Right lobe of liver (tissue), 6 donors: ENCODE measurements at regions not wholly inside any gene's neighbourhood (a gene's known extent, or its start where the extent isn't known, plus 50 kb on each side); places are given as distances from the start of the nearest gene placed in this dataset.

Source experiments
- ATAC-seq, 4 donors: fragments of 200-7000 bp; cut with Tn5 transposase; one replicate each; pipeline ENCODE4 v1.9.1; 2020; ENCODE audit warnings: mild to moderate bottlenecking in 4 of 4, moderate library complexity in 4 of 4
- DNase-seq, 3 donors: peaks; one replicate each; pipeline ENCODE4 v3.0.0-alpha.2; 2020
- H3K27ac ChIP-seq, 3 donors: fragments of 200-600 bp; one replicate each; pipeline ENCODE4 v1.8.0; 2022
- H3K27me3 ChIP-seq, 2 donors: fragments of 200-600 bp; one replicate each; pipeline ENCODE4 v1.8.0; 2022
- H3K36me3 ChIP-seq, 4 donors: fragments of 200-600 bp; sonication (generic) in 1 of 4; one replicate each; pipeline versions ENCODE4 v1.5.1 to v1.8.0; 2017 to 2022; ENCODE audit warnings: control low read depth in 1 of 4
- H3K4me1 ChIP-seq, 4 donors: fragments of 200-600 bp; sonication (generic) in 1 of 4; one replicate each; pipeline versions ENCODE4 v1.5.1 to v1.8.0; 2017 to 2022; ENCODE audit warnings: control low read depth in 1 of 4
- H3K4me3 ChIP-seq, 3 donors: fragments of 200-600 bp; one replicate each; pipeline ENCODE4 v1.8.0; 2022
- H3K9me3 ChIP-seq, 4 donors: fragments of 200-600 bp; sonication (generic) in 1 of 4; one replicate each; pipeline versions ENCODE4 v1.5.1 to v1.8.0; 2017 to 2022; ENCODE audit warnings: control low read depth in 1 of 4
- POLR2A ChIP-seq: fragments of 450-650 bp; IDR thresholded peaks from one replicate; pipeline ENCODE4 v1.6.1; 2017; ENCODE audit warnings: antibody characterized with exemption, mild to moderate bottlenecking
- WGBS: methylation state at CpG from one replicate; pipeline ENCODE4 v1.1.6; 2018; ENCODE audit warnings: low coverage, low lambda C conversion rate; ENCODE audit not compliant: insufficient coverage; ENCODE audit errors: missing lambda C conversion rate; 5-methylcytosine and 5-hydroxymethylcytosine counted together
- intact Hi-C, 2 donors: fragments of 100-400 bp; cut with DNase I; formaldehyde crosslinking; loops; one replicate each; pipeline versions ENCODE4 v1.11.2 to v1.14.1; 2022
- TF ChIP-seq, protein P1 (sequence below), 4 donors: fragments of 200-600 bp in 3 of 4; fragments of 450-650 bp in 1 of 4; IDR thresholded peaks; one replicate each; pipeline versions ENCODE4 v1.5.1 to v1.8.0; 2016 to 2022; ENCODE audit warnings: antibody characterized with exemption in 4 of 4, mild to moderate bottlenecking in 2 of 4
- donor health status: DM: no; HTN: yes; CAD: no.
- donor health status: DM: no; HTN: no; CAD: no.
- donor health status: DM: no; HTN: no; CAD: no.
- donor health status: DM: no; HTN: yes; CAD: no.
- donor health status: DM: no; HTN: yes; CAD: no.

DNA sequence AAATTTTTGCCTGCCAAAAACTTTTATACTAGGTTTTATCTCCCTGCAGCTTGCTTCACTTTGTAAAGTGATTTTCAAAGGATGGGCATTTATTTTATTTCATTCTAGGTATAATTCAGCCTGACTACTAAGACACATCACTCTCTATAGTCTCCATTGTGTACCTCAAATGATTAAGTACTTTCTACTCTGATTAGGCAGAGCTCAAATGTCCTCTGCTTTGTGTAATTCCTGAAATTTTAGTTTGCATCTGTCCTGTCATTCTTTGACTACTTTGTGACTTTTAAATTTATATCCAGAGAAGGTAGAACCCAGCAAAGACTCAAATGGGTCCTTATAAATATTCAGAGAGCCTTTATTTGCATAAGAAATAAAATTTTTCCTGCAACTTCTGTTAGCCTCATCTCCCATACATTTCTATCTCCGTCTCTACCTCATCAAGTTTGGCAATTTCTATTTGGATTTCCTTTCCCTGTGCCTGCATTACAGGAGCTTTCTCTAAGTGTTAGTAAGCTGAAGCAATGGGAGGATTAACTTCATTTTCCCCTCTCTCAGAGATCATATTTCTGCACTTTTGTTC lies 1038.0 kb upstream of the ATXN8OS start:
- intact Hi-C loops = no loop called here
- Histone ChIP-seq H3K9me3 (no peaks in the 10 kb centered on the region), H3K27ac (no peak overlapping the region), H3K4me3 (no peak overlapping the region), H3K27me3 (no peaks in the 10 kb centered on the region), H3K4me1 (no peaks in the 10 kb centered on the region), H3K36me3 (no peaks in the 10 kb centered on the region)
- DNase-seq = no peak
- ATAC-seq = no peak
- no peak for TF ChIP-seq POLR2A
- TF ChIP-seq, protein P1, sequence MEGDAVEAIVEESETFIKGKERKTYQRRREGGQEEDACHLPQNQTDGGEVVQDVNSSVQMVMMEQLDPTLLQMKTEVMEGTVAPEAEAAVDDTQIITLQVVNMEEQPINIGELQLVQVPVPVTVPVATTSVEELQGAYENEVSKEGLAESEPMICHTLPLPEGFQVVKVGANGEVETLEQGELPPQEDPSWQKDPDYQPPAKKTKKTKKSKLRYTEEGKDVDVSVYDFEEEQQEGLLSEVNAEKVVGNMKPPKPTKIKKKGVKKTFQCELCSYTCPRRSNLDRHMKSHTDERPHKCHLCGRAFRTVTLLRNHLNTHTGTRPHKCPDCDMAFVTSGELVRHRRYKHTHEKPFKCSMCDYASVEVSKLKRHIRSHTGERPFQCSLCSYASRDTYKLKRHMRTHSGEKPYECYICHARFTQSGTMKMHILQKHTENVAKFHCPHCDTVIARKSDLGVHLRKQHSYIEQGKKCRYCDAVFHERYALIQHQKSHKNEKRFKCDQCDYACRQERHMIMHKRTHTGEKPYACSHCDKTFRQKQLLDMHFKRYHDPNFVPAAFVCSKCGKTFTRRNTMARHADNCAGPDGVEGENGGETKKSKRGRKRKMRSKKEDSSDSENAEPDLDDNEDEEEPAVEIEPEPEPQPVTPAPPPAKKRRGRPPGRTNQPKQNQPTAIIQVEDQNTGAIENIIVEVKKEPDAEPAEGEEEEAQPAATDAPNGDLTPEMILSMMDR (IDR thresholded peaks at IDR 0.05) = no peak
- 23% methylated on average over 1 of the region's 1 CpG for WGBS

DNA sequence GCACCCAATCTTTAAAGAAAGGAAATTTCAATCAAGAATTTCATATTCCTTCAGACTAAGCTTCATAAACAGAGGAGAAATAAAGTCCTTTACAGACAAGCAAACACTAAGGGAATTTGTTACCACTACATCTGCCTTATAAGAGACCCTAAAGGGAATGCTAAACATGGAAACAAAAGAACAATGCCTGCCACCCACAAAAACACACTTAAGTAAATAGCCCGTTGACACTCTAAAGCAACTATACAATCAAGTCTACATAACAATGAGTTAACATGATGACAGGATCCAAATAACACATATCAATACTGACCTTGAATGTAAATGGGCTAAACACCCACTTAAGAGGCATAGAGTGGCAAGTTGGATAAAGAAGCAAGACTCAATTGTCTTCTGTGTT lies 1056.9 kb upstream of the ATXN8OS start:
- TF ChIP-seq, protein P1 (IDR thresholded peaks at IDR 0.05) = no peak
- no peak for TF ChIP-seq POLR2A
- H3K4me1 ChIP-seq = no peaks in the 10 kb centered on the region
- no peaks in the 10 kb centered on the region for H3K9me3 ChIP-seq
- no peak overlapping the region for H3K27ac ChIP-seq
- 19% methylated on average over 1 of the region's 1 CpG for WGBS
- intact Hi-C loops = no loop called here
- DNase-seq = no peak
- H3K4me3 ChIP-seq = no peak overlapping the region
- no peaks in the 10 kb centered on the region for H3K27me3 ChIP-seq
- ATAC-seq = no peak
- H3K36me3 ChIP-seq = no peaks in the 10 kb centered on the region

DNA sequence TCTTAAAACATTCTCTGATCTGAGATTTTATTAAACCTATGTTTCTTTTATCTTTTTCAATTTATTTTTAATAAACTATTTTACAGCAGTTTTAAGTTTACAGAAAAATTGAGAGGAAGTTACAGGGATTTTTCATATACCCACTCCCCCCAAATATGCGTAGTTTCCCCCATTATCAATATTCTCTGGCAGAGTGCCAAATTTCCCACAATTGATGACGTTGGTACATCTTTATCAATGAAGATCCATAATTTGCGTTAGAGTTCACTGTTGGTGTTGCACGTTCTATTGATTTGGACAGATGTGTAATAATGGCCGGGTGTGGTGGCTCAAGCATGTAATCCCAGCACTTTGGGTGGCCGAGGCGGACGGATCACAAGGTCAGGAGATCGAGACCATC lies 1063.0 kb upstream of the ATXN8OS start:
- ATAC-seq = no peak
- H3K9me3 ChIP-seq = no peaks in the 10 kb centered on the region
- H3K27ac ChIP-seq = no peak overlapping the region
- no peak overlapping the region for H3K4me3 ChIP-seq
- intact Hi-C loops = no loop called here
- no peak for TF ChIP-seq POLR2A
- TF ChIP-seq, protein P1 (IDR thresholded peaks at IDR 0.05) = no peak
- 69% methylated on average over 9 of the region's 9 CpGs for WGBS
- no peaks in the 10 kb centered on the region for H3K36me3 ChIP-seq
- no peak for DNase-seq
- H3K4me1 ChIP-seq = no peaks in the 10 kb centered on the region
- H3K27me3 ChIP-seq = no peaks in the 10 kb centered on the region

DNA sequence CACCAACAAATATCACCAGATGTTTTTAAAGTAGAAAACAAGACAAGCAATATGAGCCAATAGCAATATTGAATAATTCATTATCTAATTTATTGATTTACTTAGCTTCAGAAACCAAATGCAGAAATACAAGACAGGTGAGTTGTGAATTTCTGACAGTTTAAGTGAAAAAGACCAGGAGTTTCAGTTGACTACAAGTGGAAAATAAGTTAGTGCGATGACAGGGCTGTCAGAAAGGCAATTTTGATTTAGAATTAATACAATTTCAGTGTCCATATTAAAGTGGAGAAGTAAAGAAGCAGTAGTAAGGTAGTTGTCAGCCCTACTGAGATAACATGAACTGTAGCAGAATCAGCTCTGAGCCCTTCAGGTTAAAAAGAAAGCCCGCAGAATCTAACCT lies 1066.7 kb upstream of the ATXN8OS start:
- ATAC-seq (no peak), DNase-seq (no peak)
- Histone ChIP-seq H3K27me3 (no peaks in the 10 kb centered on the region), H3K9me3 (no peaks in the 10 kb centered on the region), H3K4me3 (no peak overlapping the region), H3K4me1 (no peaks in the 10 kb centered on the region), H3K27ac (no peak overlapping the region), H3K36me3 (no peaks in the 10 kb centered on the region)
- 65% methylated on average over 2 of the region's 2 CpGs for WGBS
- intact Hi-C loops = no loop called here
- TF ChIP-seq, protein P1 (IDR thresholded peaks at IDR 0.05) = no peak
- TF ChIP-seq POLR2A = no peak

DNA sequence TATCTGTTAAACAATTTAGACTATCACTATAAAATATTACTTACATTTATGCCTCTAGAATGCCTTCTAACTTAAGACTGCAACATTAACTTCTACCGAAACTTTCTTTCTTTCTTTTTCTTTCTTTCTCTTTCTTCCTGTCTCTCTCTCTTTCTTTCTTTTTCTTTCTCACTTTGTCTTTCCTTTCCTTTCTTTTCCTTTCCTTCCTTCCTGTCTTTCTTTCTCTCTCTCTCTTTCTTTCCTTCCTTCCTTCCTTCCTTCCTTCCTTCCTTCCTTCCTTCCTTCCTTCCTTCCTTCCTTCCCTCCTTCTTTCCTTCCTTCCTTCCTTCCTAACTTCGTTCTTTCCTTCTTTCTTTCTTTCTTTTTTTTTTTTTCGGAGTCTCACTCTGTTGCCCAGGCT lies 1071.9 kb upstream of the ATXN8OS start:
- intact Hi-C loops = no loop called here
- no peak overlapping the region for H3K27ac ChIP-seq
- ATAC-seq = no peak
- WGBS = 58% methylated on average over 3 of the region's 3 CpGs
- H3K4me1 ChIP-seq = no peaks in the 10 kb centered on the region
- H3K9me3 ChIP-seq = no peaks in the 10 kb centered on the region
- no peak overlapping the region for H3K4me3 ChIP-seq
- no peak for TF ChIP-seq POLR2A
- TF ChIP-seq, protein P1 (IDR thresholded peaks at IDR 0.05) = no peak
- H3K27me3 ChIP-seq = no peaks in the 10 kb centered on the region
- H3K36me3 ChIP-seq = no peaks in the 10 kb centered on the region
- no peak for DNase-seq
